SU-DHL-6 (cell line): ENCODE measurements at regions not wholly inside any gene's neighbourhood (a gene's known extent, or its start where the extent isn't known, plus 50 kb on each side); places are given as distances from the start of the nearest gene placed in this dataset.

Source experiments
- H2AFZ ChIP-seq: fragments of 200-600 bp; sonication (generic); 2 replicates; pipeline ENCODE4 v1.6.1; 2014; ENCODE audit warnings: low read depth, mild to moderate bottlenecking, moderate library complexity, mixed read lengths, antibody characterized with exemption, low read length; ENCODE audit not compliant: severe bottlenecking
- H3F3A ChIP-seq: fragments of 200-600 bp; shearing (Covaris generic); 2 replicates; pipeline ENCODE4 v1.6.0; 2016; ENCODE audit warnings: antibody characterized with exemption, mild to moderate bottlenecking; ENCODE audit not compliant: insufficient read depth
- H3K27ac ChIP-seq: fragments of 200-600 bp; sonication (generic); 2 replicates; pipeline ENCODE4 v1.5.1; 2016; ENCODE audit warnings: low read depth, mild to moderate bottlenecking, low read length, moderate library complexity, mixed read lengths
- H3K27me3 ChIP-seq: fragments of 200-600 bp; sonication (generic), shearing (Covaris generic); 2 replicates; pipeline ENCODE4 v1.6.0; 2014; ENCODE audit warnings: mild to moderate bottlenecking, low read length
- H3K36me3 ChIP-seq: fragments of 200-600 bp; sonication (generic); 2 replicates; pipeline ENCODE4 v1.6.1; 2014; ENCODE audit warnings: mild to moderate bottlenecking, low read length, mixed read lengths
- H3K4me2 ChIP-seq: fragments of 300-600, 200-600 bp; shearing (Covaris generic), sonication (generic); 2 replicates; pipeline ENCODE4 v1.6.0; 2014; ENCODE audit warnings: low read length, low read depth, mild to moderate bottlenecking; ENCODE audit not compliant: poor library complexity, severe bottlenecking
- H3K4me3 ChIP-seq: fragments of 200-600 bp; sonication (generic); 2 replicates; pipeline ENCODE4 v1.5.1; 2014; ENCODE audit warnings: antibody characterized with exemption, low read length, mild to moderate bottlenecking, mixed read lengths; ENCODE audit not compliant: insufficient read depth, poor library complexity, severe bottlenecking
- H3K79me2 ChIP-seq: fragments of 200-600 bp; sonication (generic); 2 replicates; pipeline ENCODE4 v1.6.1; 2014; ENCODE audit warnings: mild to moderate bottlenecking, low read length, moderate library complexity; ENCODE audit not compliant: insufficient read depth
- H3K9ac ChIP-seq: fragments of 200-600 bp; sonication (generic); 2 replicates; pipeline ENCODE4 v1.7.0; 2014; ENCODE audit warnings: mild to moderate bottlenecking, low read length
- H3K9me2 ChIP-seq: fragments of 200-600 bp; sonication (generic); replicated peaks from 2 replicates; pipeline ENCODE4 v1.6.1; 2014; ENCODE audit warnings: low read length; ENCODE audit not compliant: insufficient read depth
- H3K9me3 ChIP-seq: fragments of 200-600 bp; sonication (generic); 2 replicates; pipeline ENCODE4 v1.6.1; 2014; ENCODE audit warnings: low read length, mixed read lengths; ENCODE audit not compliant: insufficient read depth
- H4K20me1 ChIP-seq: fragments of 200-600 bp; sonication (generic); 2 replicates; pipeline ENCODE4 v1.6.1; 2014; ENCODE audit warnings: low read depth, mild to moderate bottlenecking, antibody characterized with exemption, low read length, moderate library complexity, mixed read lengths
- EZH2phosphoT487 ChIP-seq: fragments of 200-600 bp; sonication (generic), shearing (Covaris generic); conservative IDR thresholded peaks from 2 replicates; pipeline ENCODE4 v1.6.1; 2018; ENCODE audit warnings: mild to moderate bottlenecking, antibody characterized with exemption, low read length, moderate library complexity, mixed read lengths
- TF ChIP-seq, protein P1 (sequence below): fragments of 200-600 bp; sonication (generic); IDR thresholded peaks from one replicate; pipeline ENCODE4 v1.5.1; 2017; ENCODE audit warnings: antibody characterized with exemption, mild to moderate bottlenecking, low read length, moderate library complexity; ENCODE audit not compliant: insufficient read depth, poor library complexity, severe bottlenecking

DNA sequence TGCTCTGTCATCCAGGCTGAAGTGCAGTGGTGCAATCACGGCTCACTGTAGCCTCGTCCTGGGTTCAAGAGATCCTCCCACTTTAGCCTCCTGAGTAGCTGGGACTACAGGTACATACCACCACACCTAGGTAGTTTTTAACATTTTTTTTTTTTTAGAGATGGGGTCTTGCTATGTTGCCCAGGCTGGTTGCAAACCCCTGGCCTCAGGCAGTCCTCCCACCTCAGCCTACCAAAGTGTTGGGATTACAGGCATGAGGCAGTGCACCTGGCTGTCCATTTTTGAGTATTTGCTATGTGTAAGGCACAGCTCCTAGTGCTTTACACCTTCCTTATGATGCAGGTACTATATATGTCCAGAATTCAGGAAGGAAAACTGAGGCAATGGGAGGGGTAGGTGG, 138.8 kb upstream of the ZNF536 start:
- TF ChIP-seq, protein P1, sequence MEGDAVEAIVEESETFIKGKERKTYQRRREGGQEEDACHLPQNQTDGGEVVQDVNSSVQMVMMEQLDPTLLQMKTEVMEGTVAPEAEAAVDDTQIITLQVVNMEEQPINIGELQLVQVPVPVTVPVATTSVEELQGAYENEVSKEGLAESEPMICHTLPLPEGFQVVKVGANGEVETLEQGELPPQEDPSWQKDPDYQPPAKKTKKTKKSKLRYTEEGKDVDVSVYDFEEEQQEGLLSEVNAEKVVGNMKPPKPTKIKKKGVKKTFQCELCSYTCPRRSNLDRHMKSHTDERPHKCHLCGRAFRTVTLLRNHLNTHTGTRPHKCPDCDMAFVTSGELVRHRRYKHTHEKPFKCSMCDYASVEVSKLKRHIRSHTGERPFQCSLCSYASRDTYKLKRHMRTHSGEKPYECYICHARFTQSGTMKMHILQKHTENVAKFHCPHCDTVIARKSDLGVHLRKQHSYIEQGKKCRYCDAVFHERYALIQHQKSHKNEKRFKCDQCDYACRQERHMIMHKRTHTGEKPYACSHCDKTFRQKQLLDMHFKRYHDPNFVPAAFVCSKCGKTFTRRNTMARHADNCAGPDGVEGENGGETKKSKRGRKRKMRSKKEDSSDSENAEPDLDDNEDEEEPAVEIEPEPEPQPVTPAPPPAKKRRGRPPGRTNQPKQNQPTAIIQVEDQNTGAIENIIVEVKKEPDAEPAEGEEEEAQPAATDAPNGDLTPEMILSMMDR, result no peak
- no peak for TF ChIP-seq EZH2phosphoT487
- Histone ChIP-seq H3K79me2 (no peaks in the 10 kb centered on the region), H3F3A (no peaks in the 10 kb centered on the region), H3K9me3 (no peaks in the 10 kb centered on the region), H3K9ac (no peak overlapping the region), H4K20me1 (no peaks in the 10 kb centered on the region), H3K36me3 (no peaks in the 10 kb centered on the region), H3K27me3 (no peaks in the 10 kb centered on the region), H3K4me3 (no peak overlapping the region), H2AFZ (no peak overlapping the region), H3K9me2 (no peaks in the 10 kb centered on the region), H3K27ac (no peak overlapping the region), H3K4me2 (no peak overlapping the region)

GRCh38 chr19:30235946-30236345, 136.2 kb upstream of the ZNF536 start:
- H3K9ac ChIP-seq, result no peak overlapping the region
- H3K79me2 ChIP-seq, result no peaks in the 10 kb centered on the region
- H3F3A ChIP-seq, result no peaks in the 10 kb centered on the region
- H3K27me3 ChIP-seq, result no peaks in the 10 kb centered on the region
- H3K9me3 ChIP-seq, result no peaks in the 10 kb centered on the region
- H4K20me1 ChIP-seq, result no peaks in the 10 kb centered on the region
- H3K36me3 ChIP-seq, result no peaks in the 10 kb centered on the region
- H3K9me2 ChIP-seq, result no peaks in the 10 kb centered on the region
- no peak overlapping the region for H3K27ac ChIP-seq
- TF ChIP-seq, protein P1, result no peak
- no peak overlapping the region for H3K4me2 ChIP-seq
- no peak overlapping the region for H3K4me3 ChIP-seq
- no peak overlapping the region for H2AFZ ChIP-seq

DNA sequence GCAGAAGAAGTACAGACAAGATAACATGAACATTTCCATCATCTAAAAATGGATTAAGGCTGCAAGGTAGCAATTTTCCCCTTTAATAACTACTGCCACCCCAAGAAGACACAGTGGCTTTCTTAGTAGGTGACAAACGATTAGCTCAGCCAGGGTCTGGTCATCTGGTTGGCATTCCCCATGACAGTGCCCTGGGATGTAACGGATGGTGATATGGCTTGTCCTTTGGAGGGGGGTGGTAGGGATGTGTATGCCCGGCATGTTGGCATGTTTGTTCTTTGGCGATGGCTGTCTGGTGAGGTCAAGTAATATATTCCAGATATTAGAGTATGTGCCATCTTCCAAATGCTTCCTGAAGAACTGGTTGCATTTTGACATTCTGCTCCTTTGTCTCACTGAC, 135.6 kb upstream of the ZNF536 start:
- Histone ChIP-seq H3K27ac (no peak overlapping the region), H3K9ac (no peak overlapping the region), H3K9me3 (no peaks in the 10 kb centered on the region), H4K20me1 (no peaks in the 10 kb centered on the region), H3K79me2 (no peaks in the 10 kb centered on the region), H3K36me3 (no peaks in the 10 kb centered on the region), H3K4me3 (no peak overlapping the region), H3K9me2 (no peaks in the 10 kb centered on the region), H2AFZ (no peak overlapping the region), H3K4me2 (no peak overlapping the region), H3F3A (no peaks in the 10 kb centered on the region), H3K27me3 (no peaks in the 10 kb centered on the region)
- TF ChIP-seq EZH2phosphoT487, result no peak
- TF ChIP-seq, protein P1, result no peak

DNA sequence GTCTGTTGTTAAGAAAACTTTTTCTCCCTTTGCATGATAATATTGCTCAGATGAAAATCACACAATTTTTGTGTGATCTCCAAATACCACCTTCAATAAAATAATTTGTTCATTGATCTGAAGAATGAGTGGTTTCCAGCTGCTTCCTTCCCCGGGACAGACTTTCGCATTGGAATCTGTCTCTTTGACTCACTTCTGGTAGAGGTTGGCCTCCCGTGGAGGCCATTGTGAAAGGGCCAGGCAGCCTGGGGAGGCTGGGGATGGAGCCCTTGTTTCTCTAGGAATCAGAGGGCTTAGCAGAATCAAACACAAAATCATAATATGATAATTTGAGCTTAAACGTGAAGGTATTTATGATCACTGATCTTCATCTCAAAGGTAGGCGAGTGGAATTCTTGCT, 135.0 kb upstream of the ZNF536 start:
- Histone ChIP-seq H3K9me2 (no peaks in the 10 kb centered on the region), H4K20me1 (no peaks in the 10 kb centered on the region), H3K4me2 (no peak overlapping the region)

More for the DNA sequence above, 135.0 kb upstream of the ZNF536 start:
- TF ChIP-seq, protein P1, result no peak
- no peak for TF ChIP-seq EZH2phosphoT487
- Histone ChIP-seq H2AFZ (no peak overlapping the region), H3K27me3 (no peaks in the 10 kb centered on the region), H3K36me3 (no peaks in the 10 kb centered on the region), H3K27ac (no peak overlapping the region), H3K79me2 (no peaks in the 10 kb centered on the region), H3F3A (no peaks in the 10 kb centered on the region), H3K9me3 (no peaks in the 10 kb centered on the region), H3K9ac (no peak overlapping the region), H3K4me3 (no peak overlapping the region)
